Right cardiac atrium (tissue), 5 donors: ENCODE measurements at regions not wholly inside any gene's neighbourhood (a gene's known extent, or its start where the extent isn't known, plus 50 kb on each side); places are given as distances from the start of the nearest gene placed in this dataset.

Experiments
- ATAC-seq, 2 donors: fragments of 200-7000 bp; cut with Tn5 transposase; one replicate each; pipeline versions ENCODE4 v1.8.0 to v1.9.1; 2020; ENCODE audit warnings: moderate library complexity in 2 of 2, mild to moderate bottlenecking in 1 of 2
- DNase-seq, 3 donors: peaks; one replicate each; pipeline ENCODE4 v3.0.0-alpha.2; 2020
- H3K27ac ChIP-seq: one replicate; pipeline ENCODE4 v1.5.1; 2013; ENCODE audit warnings: mild to moderate bottlenecking, low read length, control low read depth, moderate library complexity
- H3K27me3 ChIP-seq: one replicate; pipeline ENCODE4 v1.6.1; 2013; ENCODE audit not compliant: control insufficient read depth, insufficient read depth
- H3K4me1 ChIP-seq: one replicate; pipeline ENCODE4 v1.6.1; 2013; ENCODE audit warnings: low read length; ENCODE audit not compliant: control insufficient read depth, insufficient read depth
- H3K4me3 ChIP-seq: one replicate; pipeline ENCODE4 v1.5.1; 2013; ENCODE audit warnings: low read length, control low read depth
- H3K9me3 ChIP-seq: one replicate; pipeline ENCODE4 v1.6.1; 2013; ENCODE audit warnings: low read length; ENCODE audit not compliant: control insufficient read depth
- WGBS: extraction: QIAGEN DNeasy Blood & Tissue Kit; methylation state at CpG from one replicate; pipeline ENCODE4 v1.1.7; 2013; 5-methylcytosine and 5-hydroxymethylcytosine counted together
- intact Hi-C, 4 donors: fragments of 100-400 bp; cut with DNase I; formaldehyde crosslinking; loops; one replicate each; pipeline versions ENCODE4 v1.11.0 to v1.14.0; 2022 to 2023
- donor health status: healthy with polysubstance abuse.
- donor health status: DM: no; HTN: yes; CAD: no.
- donor health status: DM: no; HTN: no; CAD: no.
- donor health status: DM: no; HTN: yes; CAD: no; lungs with severe emphysema.
- donor health status: DM: yes; HTN: yes; CAD: no.

- Histone ChIP-seq H3K27ac (no peak overlapping the region), H3K9me3 (no peaks in the 10 kb centered on the region), H3K27me3 (no peaks in the 10 kb centered on the region), H3K4me3 (no peak overlapping the region), H3K4me1 (no peaks in the 10 kb centered on the region)
- DNase-seq (no peak), ATAC-seq (no peak)
- intact Hi-C loops = no loop called here
- WGBS = 42% methylated on average over 6 of the region's 6 CpGs
Observed at GRCh38 chr3:118808723-118809122, 225.9 kb downstream of the IGSF11 start.

GRCh38 chr3:118809696-118810498 lies 224.7 kb downstream of the IGSF11 start:
- DNase-seq (no peak), ATAC-seq (no peak)
- no peak overlapping the region for H3K27ac ChIP-seq
- no peaks in the 10 kb centered on the region for H3K27me3 ChIP-seq
- H3K4me1 ChIP-seq = no peaks in the 10 kb centered on the region
- no peaks in the 10 kb centered on the region for H3K9me3 ChIP-seq
- 74% methylated on average over 9 of the region's 9 CpGs for WGBS
- intact Hi-C loops = no loop called here
- no peak overlapping the region for H3K4me3 ChIP-seq

GRCh38 chr3:118810499-118811035 lies 224.1 kb downstream of the IGSF11 start:
- WGBS = 83% methylated on average over 10 of the region's 10 CpGs
- Histone ChIP-seq H3K4me3 (no peak overlapping the region), H3K9me3 (no peaks in the 10 kb centered on the region), H3K27me3 (no peaks in the 10 kb centered on the region), H3K27ac (no peak overlapping the region), H3K4me1 (no peaks in the 10 kb centered on the region)
- DNase-seq (no peak), ATAC-seq (no peak)
- intact Hi-C loops = no loop called here

- no peak for DNase-seq
- Histone ChIP-seq H3K27me3 (no peaks in the 10 kb centered on the region), H3K27ac (no peak overlapping the region), H3K9me3 (no peaks in the 10 kb centered on the region), H3K4me3 (no peak overlapping the region), H3K4me1 (no peaks in the 10 kb centered on the region)
- no peak for ATAC-seq
- intact Hi-C loops = no loop called here
- whole genome bisulfite sequencing = 73% methylated on average over 3 of the region's 3 CpGs
Observed at GRCh38 chr3:118811236-118811732, 223.4 kb downstream of the IGSF11 start.

- Histone ChIP-seq H3K4me3 (no peak overlapping the region), H3K27ac (no peak overlapping the region), H3K4me1 (no peaks in the 10 kb centered on the region), H3K27me3 (no peaks in the 10 kb centered on the region), H3K9me3 (no peaks in the 10 kb centered on the region)
- intact Hi-C loops = no loop called here
- no peak for DNase-seq
- ATAC-seq = no peak
- 81% methylated on average over 4 of the region's 4 CpGs for WGBS
Observed at GRCh38 chr3:118813472-118813871, 221.2 kb downstream of the IGSF11 start.

GRCh38 chr3:118817748-118818165 lies 216.9 kb downstream of the IGSF11 start:
- ATAC-seq (peak; percentile 55), DNase-seq (no peak)
- no peak overlapping the region for H3K4me3 ChIP-seq
- no peaks in the 10 kb centered on the region for H3K4me1 ChIP-seq
- WGBS = 23% methylated on average over 5 of the region's 5 CpGs
- H3K27me3 ChIP-seq = no peaks in the 10 kb centered on the region
- H3K9me3 ChIP-seq = no peaks in the 10 kb centered on the region
- intact Hi-C loops = no loop called here
- no peak overlapping the region for H3K27ac ChIP-seq

GRCh38 chr3:118818386-118818785 lies 216.3 kb downstream of the IGSF11 start:
- ATAC-seq (no peak), DNase-seq (no peak)
- 73% methylated on average over 2 of the region's 2 CpGs for WGBS
- H3K4me1 ChIP-seq = no peaks in the 10 kb centered on the region
- no peaks in the 10 kb centered on the region for H3K9me3 ChIP-seq
- no peak overlapping the region for H3K4me3 ChIP-seq
- no peaks in the 10 kb centered on the region for H3K27me3 ChIP-seq
- intact Hi-C loops = no loop called here
- H3K27ac ChIP-seq = no peak overlapping the region

GRCh38 chr3:118823626-118824025 lies 211.0 kb downstream of the IGSF11 start:
- Histone ChIP-seq H3K27me3 (no peaks in the 10 kb centered on the region), H3K4me1 (no peaks in the 10 kb centered on the region), H3K9me3 (no peaks in the 10 kb centered on the region), H3K4me3 (no peak overlapping the region), H3K27ac (no peak overlapping the region)
- no peak for ATAC-seq
- DNase-seq = no peak
- intact Hi-C loops = no loop called here
- WGBS = 75% methylated on average over 2 of the region's 2 CpGs

- ATAC-seq (no peak), DNase-seq (no peak)
- 90% methylated on average over 3 of the region's 3 CpGs for WGBS
- intact Hi-C loops = no loop called here
- no peak overlapping the region for H3K4me3 ChIP-seq
- no peaks in the 10 kb centered on the region for H3K4me1 ChIP-seq
- no peaks in the 10 kb centered on the region for H3K9me3 ChIP-seq
- H3K27me3 ChIP-seq = no peaks in the 10 kb centered on the region
- H3K27ac ChIP-seq = no peak overlapping the region
Observed at GRCh38 chr3:118827446-118827845, 207.2 kb downstream of the IGSF11 start.

GRCh38 chr3:118828351-118828750 lies 206.3 kb downstream of the IGSF11 start:
- Histone ChIP-seq H3K27ac (no peak overlapping the region), H3K9me3 (no peaks in the 10 kb centered on the region), H3K27me3 (no peaks in the 10 kb centered on the region), H3K4me1 (no peaks in the 10 kb centered on the region), H3K4me3 (no peak overlapping the region)
- 78% methylated on average over 4 of the region's 4 CpGs for WGBS
- intact Hi-C loops = no loop called here
- ATAC-seq = no peak
- peak in 1 of 3 donors; percentile 41 for DNase-seq

- intact Hi-C loops = no loop called here
- Histone ChIP-seq H3K27ac (no peak overlapping the region), H3K4me3 (no peak overlapping the region), H3K4me1 (no peaks in the 10 kb centered on the region), H3K9me3 (no peaks in the 10 kb centered on the region), H3K27me3 (no peaks in the 10 kb centered on the region)
- WGBS = 49% methylated on average over 6 of the region's 6 CpGs
- no peak for ATAC-seq
- DNase-seq = no peak
Observed at GRCh38 chr3:118833075-118833474, 201.6 kb downstream of the IGSF11 start.
